Gastroesophageal sphincter (tissue), 2 donors: ENCODE measurements at regions not wholly inside any gene's neighbourhood (a gene's known extent, or its start where the extent isn't known, plus 50 kb on each side); places are given as distances from the start of the nearest gene placed in this dataset.

Experiments
- POLR2A ChIP-seq, 2 donors: fragments of 450-650 bp; IDR thresholded peaks; one replicate each; pipeline ENCODE4 v1.6.1; 2017; ENCODE audit warnings: antibody characterized with exemption in 2 of 2, mild to moderate bottlenecking in 2 of 2, moderate library complexity in 1 of 2
- POLR2AphosphoS5 ChIP-seq: sonication (generic); formaldehyde crosslinking; IDR thresholded peaks from one replicate; pipeline ENCODE4 v1.6.1; 2017; ENCODE audit warnings: antibody characterized with exemption

DNA sequence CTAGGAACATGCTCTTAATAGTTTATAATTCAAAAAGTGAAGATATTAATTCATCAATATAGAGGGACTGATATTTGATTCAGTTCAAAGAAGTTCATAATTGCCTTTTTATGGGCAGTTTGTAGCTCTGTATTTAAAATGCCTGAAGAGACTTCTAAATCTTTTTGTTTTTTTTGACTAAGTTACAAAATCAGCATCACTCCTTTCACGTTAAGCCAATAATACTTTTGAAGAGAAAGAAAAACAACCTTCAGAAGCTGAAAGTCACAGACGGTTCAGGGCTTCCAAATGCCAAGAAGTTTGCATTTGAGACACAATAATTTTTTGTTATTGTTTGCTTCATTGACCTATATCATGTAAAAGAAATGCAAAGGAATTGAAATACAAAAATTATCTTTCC lies 394.6 kb upstream of the NR2F2 start:
- TF ChIP-seq POLR2AphosphoS5 (no peak), POLR2A (IDR thresholded peaks at IDR 0.05) (no peak)
